ENCODE measurements at regions not wholly inside any gene's neighbourhood (a gene's known extent, or its start where the extent isn't known, plus 50 kb on each side); places are given as distances from the start of the nearest gene placed in this dataset.

DNA sequence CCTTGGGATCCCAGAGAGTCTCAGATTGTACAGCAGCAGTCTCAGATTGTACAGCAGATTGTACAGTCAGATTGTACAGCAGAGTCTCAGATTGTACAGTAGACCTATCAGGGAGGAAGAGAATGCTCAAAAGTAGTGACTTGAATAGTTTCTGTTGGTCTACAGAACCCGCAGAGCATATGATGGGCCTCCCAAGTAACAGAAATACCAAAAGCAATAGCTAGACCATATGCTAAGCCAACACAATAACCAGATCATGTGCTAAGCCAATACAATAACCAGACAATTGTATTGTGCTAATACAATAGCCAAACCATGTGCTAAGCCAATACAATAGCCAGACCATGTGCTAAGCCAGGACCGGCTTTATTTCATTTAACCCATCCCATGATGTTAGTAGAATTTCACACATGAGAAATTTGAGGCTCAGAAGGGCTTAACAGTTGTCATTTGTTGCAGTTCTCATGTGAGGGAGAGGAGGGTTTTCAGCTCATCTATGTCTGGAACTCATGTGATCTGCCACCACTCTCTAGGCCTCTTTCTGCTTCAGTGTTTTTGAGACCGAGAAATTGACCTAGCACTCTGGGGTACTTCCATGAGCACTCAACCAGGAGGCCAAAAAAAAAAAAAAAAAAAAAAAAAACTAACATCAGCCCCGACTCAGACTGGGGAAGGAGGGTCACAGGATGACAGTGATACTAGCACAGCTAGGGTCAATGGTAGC is 144.0 kb downstream of the SOX9 start:
- no peak overlapping the region for H3K4me3 ChIP-seq (replicated peaks; ENCODE audit: low read depth, low read length)
- no peak for DNase-seq (ENCODE audit: extremely low read depth, low read depth)
- TF ChIP-seq, protein P1, sequence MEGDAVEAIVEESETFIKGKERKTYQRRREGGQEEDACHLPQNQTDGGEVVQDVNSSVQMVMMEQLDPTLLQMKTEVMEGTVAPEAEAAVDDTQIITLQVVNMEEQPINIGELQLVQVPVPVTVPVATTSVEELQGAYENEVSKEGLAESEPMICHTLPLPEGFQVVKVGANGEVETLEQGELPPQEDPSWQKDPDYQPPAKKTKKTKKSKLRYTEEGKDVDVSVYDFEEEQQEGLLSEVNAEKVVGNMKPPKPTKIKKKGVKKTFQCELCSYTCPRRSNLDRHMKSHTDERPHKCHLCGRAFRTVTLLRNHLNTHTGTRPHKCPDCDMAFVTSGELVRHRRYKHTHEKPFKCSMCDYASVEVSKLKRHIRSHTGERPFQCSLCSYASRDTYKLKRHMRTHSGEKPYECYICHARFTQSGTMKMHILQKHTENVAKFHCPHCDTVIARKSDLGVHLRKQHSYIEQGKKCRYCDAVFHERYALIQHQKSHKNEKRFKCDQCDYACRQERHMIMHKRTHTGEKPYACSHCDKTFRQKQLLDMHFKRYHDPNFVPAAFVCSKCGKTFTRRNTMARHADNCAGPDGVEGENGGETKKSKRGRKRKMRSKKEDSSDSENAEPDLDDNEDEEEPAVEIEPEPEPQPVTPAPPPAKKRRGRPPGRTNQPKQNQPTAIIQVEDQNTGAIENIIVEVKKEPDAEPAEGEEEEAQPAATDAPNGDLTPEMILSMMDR (IDR thresholded peaks at IDR 0.05; ENCODE audit: low read depth, low read length, missing control alignments): no peak

GRCh38 chr17:72266112-72266775 is 145.4 kb downstream of the SOX9 start:
- no peak overlapping the region for H3K4me3 ChIP-seq (replicated peaks; ENCODE audit: low read depth, low read length)
- no peak for DNase-seq (ENCODE audit: extremely low read depth, low read depth)
- TF ChIP-seq, protein P1 (IDR thresholded peaks at IDR 0.05; ENCODE audit: low read depth, low read length, missing control alignments): no peak

DNA sequence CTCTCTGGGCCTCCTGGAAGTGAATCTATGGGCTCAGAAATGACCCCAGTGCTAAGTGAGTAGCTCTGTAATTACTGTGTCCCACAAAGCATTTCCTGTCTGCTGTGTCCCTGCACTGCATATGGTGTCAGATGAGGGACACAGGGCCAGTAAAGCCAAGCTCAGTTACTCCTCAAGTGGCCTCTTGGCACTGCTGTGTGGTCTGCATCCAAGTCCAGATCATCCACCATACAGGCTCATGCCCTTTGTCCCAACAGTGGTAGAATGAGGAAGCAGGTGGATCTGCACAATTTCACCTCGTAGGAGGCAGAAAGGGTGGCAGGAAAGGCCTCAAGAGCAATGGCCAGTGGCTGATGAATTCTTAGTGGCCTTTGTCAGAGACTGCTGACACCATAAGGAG is 146.8 kb downstream of the SOX9 start:
- DNase-seq (ENCODE audit: extremely low read depth, low read depth): no peak
- TF ChIP-seq, protein P1 (IDR thresholded peaks at IDR 0.05; ENCODE audit: low read depth, low read length, missing control alignments): no peak
- H3K4me3 ChIP-seq (replicated peaks; ENCODE audit: low read depth, low read length): no peak overlapping the region

DNA sequence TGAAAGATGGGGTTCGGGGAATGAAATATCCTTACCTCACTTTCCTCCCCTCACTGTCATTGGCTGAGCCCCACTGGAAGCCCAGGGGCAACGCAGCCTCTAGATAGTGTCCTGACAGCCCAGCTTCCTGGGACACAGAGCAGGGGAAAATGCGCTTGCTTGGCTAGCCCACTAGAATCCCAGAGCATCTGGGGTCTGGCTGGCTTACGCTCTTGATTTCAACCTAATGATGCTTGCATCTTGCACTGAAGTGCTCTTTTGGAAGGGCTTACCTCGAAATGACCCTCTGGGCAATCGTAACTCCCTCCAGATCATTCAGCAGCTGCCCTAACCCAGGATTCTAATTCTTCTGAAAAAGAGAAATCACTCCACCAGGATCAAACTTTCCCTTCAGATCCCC is 147.6 kb downstream of the SOX9 start:
- H3K4me3 ChIP-seq (replicated peaks; ENCODE audit: low read depth, low read length): no peak overlapping the region
- no peak for DNase-seq (ENCODE audit: extremely low read depth, low read depth)
- TF ChIP-seq, protein P1 (IDR thresholded peaks at IDR 0.05; ENCODE audit: low read depth, low read length, missing control alignments): no peak

GRCh38 chr17:72270273-72270924 is 149.6 kb downstream of the SOX9 start:
- TF ChIP-seq, protein P1 (IDR thresholded peaks at IDR 0.05; ENCODE audit: low read depth, low read length, missing control alignments): no peak
- no peak overlapping the region for H3K4me3 ChIP-seq (replicated peaks; ENCODE audit: low read depth, low read length)
- DNase-seq (ENCODE audit: extremely low read depth, low read depth): no peak

DNA sequence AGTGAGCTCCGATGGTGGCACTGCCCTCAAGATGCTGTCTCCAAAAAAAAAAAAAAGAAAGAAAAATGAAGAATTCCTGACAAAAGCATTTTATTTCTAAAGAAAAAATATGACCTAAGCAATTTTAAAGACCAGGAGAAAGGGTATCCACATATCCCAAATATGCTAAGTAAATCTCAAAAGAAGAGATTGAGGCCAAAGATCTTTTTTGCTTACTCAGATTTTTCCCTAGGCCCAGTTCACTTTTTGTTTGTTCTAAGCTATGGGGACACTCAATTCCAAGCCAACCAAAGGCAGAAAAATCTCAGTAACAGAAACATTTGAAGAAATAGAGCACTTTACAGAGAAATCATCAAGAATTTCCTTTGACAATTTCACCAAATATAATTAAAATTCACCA is 150.8 kb downstream of the SOX9 start:
- TF ChIP-seq, protein P1 (IDR thresholded peaks at IDR 0.05; ENCODE audit: low read depth, low read length, missing control alignments): no peak
- DNase-seq (ENCODE audit: extremely low read depth, low read depth): no peak
- no peak overlapping the region for H3K4me3 ChIP-seq (replicated peaks; ENCODE audit: low read depth, low read length)

Measured in HFF-Myc (cell line).